Stimulated activated CD8-positive, alpha-beta memory T cell treated with anti-CD3 and anti-CD28 coated beads, Interleukin-4, amount 100 ng/mL, for 48 hours (primary cell): ENCODE measurements at regions not wholly inside any gene's neighbourhood (a gene's known extent, or its start where the extent isn't known, plus 50 kb on each side); places are given as distances from the start of the nearest gene placed in this dataset.
A peak's percentile ranks its signal among the peaks of the same experiment; 100 is the strongest.

ENCODE experiments used
- DNase-seq: peaks from one replicate; pipeline ENCODE4 v3.0.0-alpha.2; 2020

GRCh38 chr2:239640676-239641578 is 240.1 kb upstream of the HDAC4 start:
- no peak for DNase-seq

GRCh38 chr2:239640210-239640609 is 239.4 kb upstream of the HDAC4 start:
- no peak for DNase-seq

- DNase-seq: no peak
Measured at GRCh38 chr2:239639421-239640185, 238.8 kb upstream of the HDAC4 start.

GRCh38 chr2:239638376-239638775 is 237.6 kb upstream of the HDAC4 start:
- no peak for DNase-seq

- DNase-seq: no peak
Measured at GRCh38 chr2:239636808-239637207, 236.0 kb upstream of the HDAC4 start.

GRCh38 chr2:239634769-239635168 is 233.9 kb upstream of the HDAC4 start:
- no peak for DNase-seq

GRCh38 chr2:239630618-239631286 is 229.9 kb upstream of the HDAC4 start:
- no peak for DNase-seq

GRCh38 chr2:239629926-239630617 is 229.3 kb upstream of the HDAC4 start:
- DNase-seq: no peak

GRCh38 chr2:239626961-239627592 is 226.3 kb upstream of the HDAC4 start:
- DNase-seq: no peak

- no peak for DNase-seq
Measured at GRCh38 chr2:239625971-239626734, 225.3 kb upstream of the HDAC4 start.

- DNase-seq: no peak
Measured at GRCh38 chr2:239625156-239625845, 224.5 kb upstream of the HDAC4 start.

GRCh38 chr2:239621611-239622010 is 220.8 kb upstream of the HDAC4 start:
- peak; percentile 10 for DNase-seq

- DNase-seq: peak; percentile 8
Measured at GRCh38 chr2:239619369-239619768, 218.5 kb upstream of the HDAC4 start.

- DNase-seq: no peak
Measured at GRCh38 chr2:239616729-239617128, 215.9 kb upstream of the HDAC4 start.

- peak; percentile 2 for DNase-seq
Measured at GRCh38 chr2:239612133-239612532, 211.3 kb upstream of the HDAC4 start.

- peak; percentile 14 for DNase-seq
Measured at GRCh38 chr2:239611222-239611795, 210.5 kb upstream of the HDAC4 start.

- peak; percentile 10 for DNase-seq
Measured at GRCh38 chr2:239610457-239611221, 209.8 kb upstream of the HDAC4 start.

GRCh38 chr2:239609607-239610310 is 208.9 kb upstream of the HDAC4 start:
- peak; percentile 14 for DNase-seq

GRCh38 chr2:239609162-239609561 is 208.3 kb upstream of the HDAC4 start:
- DNase-seq: peak; percentile 10
